Lower lobe of right lung (tissue), 2 donors: ENCODE measurements at regions not wholly inside any gene's neighbourhood (a gene's known extent, or its start where the extent isn't known, plus 50 kb on each side); places are given as distances from the start of the nearest gene placed in this dataset.

ENCODE experiments used
- ATAC-seq, 2 donors: fragments of 200-7000 bp; cut with Tn5 transposase; one replicate each; pipeline ENCODE4 v1.9.1; 2020 to 2022; ENCODE audit warnings: mild to moderate bottlenecking in 2 of 2, moderate library complexity in 2 of 2
- DNase-seq: peaks from one replicate; pipeline ENCODE4 v3.0.0-alpha.2; 2020
- H3K27ac ChIP-seq: fragments of 200-600 bp; one replicate; pipeline ENCODE4 v1.8.0; 2022
- H3K27me3 ChIP-seq: fragments of 200-600 bp; one replicate; pipeline ENCODE4 v1.8.0; 2022; ENCODE audit warnings: low read depth
- H3K36me3 ChIP-seq: fragments of 200-600 bp; one replicate; pipeline ENCODE4 v1.8.0; 2022; ENCODE audit warnings: mild to moderate bottlenecking
- H3K4me1 ChIP-seq: fragments of 200-600 bp; one replicate; pipeline ENCODE4 v1.8.0; 2022
- H3K4me3 ChIP-seq: fragments of 200-600 bp; one replicate; pipeline ENCODE4 v1.8.0; 2022; ENCODE audit warnings: mild to moderate bottlenecking
- H3K9me3 ChIP-seq: fragments of 200-600 bp; one replicate; pipeline ENCODE4 v1.8.0; 2022
- CTCF ChIP-seq: fragments of 200-600 bp; IDR thresholded peaks from one replicate; pipeline ENCODE4 v1.8.0; 2022; ENCODE audit warnings: antibody characterized with exemption, mild to moderate bottlenecking
- intact Hi-C: fragments of 100-400 bp; cut with DNase I; formaldehyde crosslinking; loops from one replicate; pipeline ENCODE4 v1.11.0; 2022
- donor health status: DM: no; HTN: yes; CAD: no; lungs with severe emphysema.

DNA sequence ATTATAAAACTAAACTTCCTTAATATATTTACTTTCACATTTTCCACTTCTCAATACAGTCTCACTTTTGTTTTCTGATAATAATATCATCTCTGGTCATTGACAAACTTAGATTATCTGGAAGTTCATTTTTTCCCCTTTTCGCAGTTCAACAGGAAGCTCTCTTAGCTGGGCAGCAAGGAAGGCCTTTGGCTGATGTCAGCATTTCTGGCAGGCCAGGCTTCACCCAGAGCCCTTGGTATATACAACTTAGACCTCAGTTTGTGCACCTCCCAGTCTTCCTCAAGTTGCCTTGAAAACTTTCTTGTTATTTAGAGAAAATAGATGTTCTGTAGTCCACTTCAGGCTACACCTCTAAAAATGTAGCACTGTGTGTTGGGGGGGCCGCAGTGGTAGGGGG, 1103.6 kb downstream of the AMY1C start:
- Histone ChIP-seq H3K36me3 (no peaks in the 10 kb centered on the region), H3K27ac (no peak overlapping the region), H3K27me3 (no peaks in the 10 kb centered on the region), H3K4me3 (no peak overlapping the region), H3K9me3 (no peaks in the 10 kb centered on the region), H3K4me1 (no peaks in the 10 kb centered on the region)
- DNase-seq (no peak), ATAC-seq (no peak)
- intact Hi-C loops, result no loop called here
- TF ChIP-seq CTCF, result no peak

DNA sequence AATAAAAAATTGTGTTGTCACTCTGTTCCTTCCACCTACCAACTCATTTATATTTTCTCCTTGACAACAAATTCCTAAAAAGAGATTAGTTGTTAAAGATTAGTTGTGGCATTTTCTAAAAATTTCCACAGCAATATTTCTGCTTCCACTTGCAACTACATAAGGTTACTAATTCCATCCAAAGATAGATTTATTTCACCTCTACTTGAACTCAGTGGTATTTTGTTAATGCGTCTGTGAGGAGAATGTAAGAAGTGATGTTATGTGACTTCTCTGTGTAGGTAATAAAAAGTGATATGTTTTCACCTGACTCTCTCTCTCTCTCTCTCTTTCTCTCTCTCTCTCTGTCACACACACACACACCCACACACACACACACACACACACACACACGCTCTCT, 1104.8 kb downstream of the AMY1C start:
- intact Hi-C loops, result no loop called here
- ATAC-seq, result no peak

DNA sequence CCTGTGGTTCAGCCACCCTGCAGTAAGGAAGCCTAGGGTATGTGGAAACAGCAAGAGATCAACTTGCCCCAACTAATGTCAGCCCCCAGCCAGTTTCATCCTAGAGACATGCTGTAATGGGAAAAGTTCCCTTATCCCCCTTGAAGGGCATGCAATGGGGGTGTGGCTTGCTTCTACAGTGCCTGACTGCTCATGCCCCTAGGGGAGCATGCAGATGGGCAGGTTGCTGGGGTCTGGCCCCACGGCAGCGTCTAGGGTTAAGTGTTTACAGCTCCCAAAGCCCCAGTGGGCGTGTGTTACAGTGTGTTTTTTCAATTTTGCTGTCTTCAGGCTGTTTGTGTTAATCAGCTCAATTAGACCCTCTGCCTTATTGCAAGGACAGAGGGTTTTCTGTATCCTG, 1105.9 kb downstream of the AMY1C start:
- intact Hi-C loops, result no loop called here
- Histone ChIP-seq H3K4me3 (no peak overlapping the region), H3K9me3 (no peaks in the 10 kb centered on the region), H3K4me1 (no peaks in the 10 kb centered on the region), H3K27ac (no peak overlapping the region), H3K36me3 (no peaks in the 10 kb centered on the region), H3K27me3 (no peaks in the 10 kb centered on the region)
- DNase-seq (no peak), ATAC-seq (no peak)
- no peak for TF ChIP-seq CTCF

More for the DNA sequence above, 1104.8 kb downstream of the AMY1C start:
- no peaks in the 10 kb centered on the region for H3K4me1 ChIP-seq
- no peaks in the 10 kb centered on the region for H3K27me3 ChIP-seq
- H3K27ac ChIP-seq, result no peak overlapping the region
- no peak for DNase-seq
- no peaks in the 10 kb centered on the region for H3K9me3 ChIP-seq
- TF ChIP-seq CTCF, result no peak
- no peaks in the 10 kb centered on the region for H3K36me3 ChIP-seq
- no peak overlapping the region for H3K4me3 ChIP-seq

DNA sequence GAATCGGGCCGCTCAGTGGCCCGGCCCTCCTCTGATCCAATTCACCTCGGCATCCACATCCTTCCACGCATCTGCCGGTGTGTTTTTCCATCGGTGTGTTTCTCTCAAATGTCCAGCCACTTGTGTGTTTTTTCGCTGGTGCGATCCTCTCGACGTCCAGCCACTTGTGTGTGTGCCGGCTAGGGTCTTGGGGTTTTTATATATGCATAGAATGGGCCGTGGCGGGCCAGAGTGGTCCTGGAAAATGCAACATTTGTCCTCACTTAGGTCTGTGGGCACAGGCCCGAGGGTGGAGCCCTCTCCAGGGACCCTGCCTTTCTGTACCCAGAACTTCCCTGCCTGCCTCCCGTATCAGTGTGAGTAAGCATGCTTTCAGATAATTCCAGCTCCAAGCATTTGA, 1106.4 kb downstream of the AMY1C start:
- Histone ChIP-seq H3K4me3 (no peak overlapping the region), H3K27me3 (no peaks in the 10 kb centered on the region), H3K27ac (no peak overlapping the region), H3K36me3 (no peaks in the 10 kb centered on the region), H3K9me3 (no peaks in the 10 kb centered on the region), H3K4me1 (no peaks in the 10 kb centered on the region)
- DNase-seq, result peak; percentile 33
- TF ChIP-seq CTCF, result no peak
- intact Hi-C loops, result no loop called here
- no peak for ATAC-seq

- no peak for TF ChIP-seq CTCF
- no peaks in the 10 kb centered on the region for H3K4me1 ChIP-seq
- no peaks in the 10 kb centered on the region for H3K36me3 ChIP-seq
- no peaks in the 10 kb centered on the region for H3K9me3 ChIP-seq
- H3K27ac ChIP-seq, result no peak overlapping the region
- DNase-seq (no peak), ATAC-seq (no peak)
- intact Hi-C loops, result no loop called here
- no peak overlapping the region for H3K4me3 ChIP-seq
- H3K27me3 ChIP-seq, result no peaks in the 10 kb centered on the region
These were observed 1106.8 kb downstream of the AMY1C start for GRCh38 chr1:104856518-104856917.

GRCh38 chr1:104868794-104869193, 1119.1 kb downstream of the AMY1C start:
- DNase-seq (no peak), ATAC-seq (no peak)
- Histone ChIP-seq H3K9me3 (no peaks in the 10 kb centered on the region), H3K4me3 (no peak overlapping the region), H3K27me3 (no peaks in the 10 kb centered on the region), H3K36me3 (no peaks in the 10 kb centered on the region), H3K27ac (no peak overlapping the region), H3K4me1 (no peaks in the 10 kb centered on the region)
- intact Hi-C loops, result no loop called here
- no peak for TF ChIP-seq CTCF
